ENCODE measurements at regions not wholly inside any gene's neighbourhood (a gene's known extent, or its start where the extent isn't known, plus 50 kb on each side); places are given as distances from the start of the nearest gene placed in this dataset.
"Not testable (repeated sequence)": the region's sequence is repeated elsewhere in the genome, so short reads cannot be mapped to it uniquely, and the experiment has no call there.

- DNase-seq (ENCODE audit: insufficient read length, low spot score) (no peak), FAIRE-seq (no peak)
- TF ChIP-seq POLR2A (IDR thresholded peaks at IDR 0.05; ENCODE audit: low read depth, low read length) = no peak
Observed at GRCh38 chr2:77578354-77578753, 56.2 kb upstream of the LRRTM4 start.

- TF ChIP-seq POLR2A (IDR thresholded peaks at IDR 0.05; ENCODE audit: low read depth, low read length) = no peak
- FAIRE-seq (no peak), DNase-seq (ENCODE audit: insufficient read length, low spot score) (no peak)
Observed at GRCh38 chr2:77579076-77579769, 57.0 kb upstream of the LRRTM4 start.

- no peak for DNase-seq (ENCODE audit: insufficient read length, low spot score)
- no peak for TF ChIP-seq POLR2A (IDR thresholded peaks at IDR 0.05; ENCODE audit: low read depth, low read length)
- FAIRE-seq = no peak
Observed at GRCh38 chr2:77588438-77588837, 66.3 kb upstream of the LRRTM4 start.

- FAIRE-seq = no peak
- TF ChIP-seq POLR2A (IDR thresholded peaks at IDR 0.05; ENCODE audit: low read depth, low read length) = no peak
Observed at GRCh38 chr2:77590298-77590917, 68.2 kb upstream of the LRRTM4 start.

GRCh38 chr2:77592955-77593354 is 70.8 kb upstream of the LRRTM4 start:
- FAIRE-seq; DNase-seq (ENCODE audit: insufficient read length, low spot score): not testable (repeated sequence)

More at GRCh38 chr2:77590298-77590917, 68.2 kb upstream of the LRRTM4 start:
- DNase-seq (ENCODE audit: insufficient read length, low spot score) = no peak

GRCh38 chr2:77602771-77603170 is 80.6 kb upstream of the LRRTM4 start:
- no peak for TF ChIP-seq POLR2A (IDR thresholded peaks at IDR 0.05; ENCODE audit: low read depth, low read length)
- no peak for DNase-seq (ENCODE audit: insufficient read length, low spot score)
- no peak for FAIRE-seq

- no peak for DNase-seq (ENCODE audit: insufficient read length, low spot score)
- TF ChIP-seq POLR2A (IDR thresholded peaks at IDR 0.05; ENCODE audit: low read depth, low read length) = no peak
- no peak for FAIRE-seq
Observed at GRCh38 chr2:77604953-77605929, 83.1 kb upstream of the LRRTM4 start.

GRCh38 chr2:77608510-77608909 is 86.3 kb upstream of the LRRTM4 start:
- TF ChIP-seq POLR2A (IDR thresholded peaks at IDR 0.05; ENCODE audit: low read depth, low read length) = no peak
- no peak for FAIRE-seq

GRCh38 chr2:77629539-77629938 is 107.4 kb upstream of the LRRTM4 start:
- DNase-seq (ENCODE audit: insufficient read length, low spot score) (no peak), FAIRE-seq (no peak)
- no peak for TF ChIP-seq POLR2A (IDR thresholded peaks at IDR 0.05; ENCODE audit: low read depth, low read length)

More at GRCh38 chr2:77608510-77608909, 86.3 kb upstream of the LRRTM4 start:
- no peak for DNase-seq (ENCODE audit: insufficient read length, low spot score)

- FAIRE-seq = no peak
Observed at GRCh38 chr2:77631007-77631406, 108.8 kb upstream of the LRRTM4 start.

GRCh38 chr2:77633601-77634000 is 111.4 kb upstream of the LRRTM4 start:
- FAIRE-seq = no peak
- DNase-seq (ENCODE audit: insufficient read length, low spot score) = no peak
- no peak for TF ChIP-seq POLR2A (IDR thresholded peaks at IDR 0.05; ENCODE audit: low read depth, low read length)

More at GRCh38 chr2:77631007-77631406, 108.8 kb upstream of the LRRTM4 start:
- no peak for DNase-seq (ENCODE audit: insufficient read length, low spot score)
- no peak for TF ChIP-seq POLR2A (IDR thresholded peaks at IDR 0.05; ENCODE audit: low read depth, low read length)

GRCh38 chr2:77640924-77641323 is 118.7 kb upstream of the LRRTM4 start:
- TF ChIP-seq POLR2A (IDR thresholded peaks at IDR 0.05; ENCODE audit: low read depth, low read length) = no peak
- FAIRE-seq (no peak), DNase-seq (ENCODE audit: insufficient read length, low spot score) (no peak)

GRCh38 chr2:77642339-77642738 is 120.2 kb upstream of the LRRTM4 start:
- FAIRE-seq = no peak
- TF ChIP-seq POLR2A (IDR thresholded peaks at IDR 0.05; ENCODE audit: low read depth, low read length) = no peak
- no peak for DNase-seq (ENCODE audit: insufficient read length, low spot score)

- TF ChIP-seq POLR2A (IDR thresholded peaks at IDR 0.05; ENCODE audit: low read depth, low read length) = no peak
- FAIRE-seq (no peak), DNase-seq (ENCODE audit: insufficient read length, low spot score) (no peak)
Observed at GRCh38 chr2:77649856-77650255, 127.7 kb upstream of the LRRTM4 start.
